GM10248 (cell line): ENCODE measurements at regions not wholly inside any gene's neighbourhood (a gene's known extent, or its start where the extent isn't known, plus 50 kb on each side); places are given as distances from the start of the nearest gene placed in this dataset.

Source experiments
- CTCF ChIA-PET: fragments of 300-600 bp; sonication (Branson Sonifier 250); formaldehyde crosslinking; extraction: SDS; loops from one replicate; lab custom pipeline; 2021; ENCODE audit warnings: antibody characterized with exemption; lab: Yijun Ruan, JAX
- POLR2A ChIA-PET: fragments of 350-650 bp; sonication (Branson Sonifier 250); formaldehyde crosslinking; extraction: SDS; loops from one replicate; lab custom pipeline; 2020; ENCODE audit warnings: antibody characterized with exemption; lab: Yijun Ruan, JAX
- DNase-seq: peaks from one replicate; pipeline ENCODE4 v3.0.0; 2012; ENCODE audit errors: extremely low spot score
- CTCF ChIP-seq: IDR thresholded peaks from 2 replicates; pipeline ENCODE4 v1.5.1; 2012; ENCODE audit warnings: mild to moderate bottlenecking, low read depth; ENCODE audit errors: extremely low read depth, missing control alignments, control extremely low read depth

DNA sequence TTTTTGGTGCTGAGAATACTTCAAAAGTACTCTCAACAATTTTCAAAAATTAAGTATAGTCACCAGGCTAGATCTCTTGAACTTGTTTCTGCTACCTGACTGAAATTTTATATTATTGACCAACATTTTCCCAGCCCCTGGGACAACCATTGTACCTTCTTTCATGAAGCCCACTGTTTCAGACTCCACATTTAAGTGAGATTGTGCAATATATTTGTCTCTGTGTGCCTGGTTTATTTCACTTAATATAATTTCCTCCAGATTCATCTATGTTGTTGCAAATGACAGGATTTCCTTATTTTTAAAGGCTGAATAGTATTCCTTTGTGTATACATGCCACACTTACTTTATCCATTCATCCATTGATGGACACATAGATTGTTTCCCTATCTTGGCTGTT lies 354.2 kb upstream of the VRK2 start:
- DNase-seq: no peak
- no peak for TF ChIP-seq CTCF
- CTCF ChIA-PET: no interaction called here
- POLR2A ChIA-PET: no interaction called here

DNA sequence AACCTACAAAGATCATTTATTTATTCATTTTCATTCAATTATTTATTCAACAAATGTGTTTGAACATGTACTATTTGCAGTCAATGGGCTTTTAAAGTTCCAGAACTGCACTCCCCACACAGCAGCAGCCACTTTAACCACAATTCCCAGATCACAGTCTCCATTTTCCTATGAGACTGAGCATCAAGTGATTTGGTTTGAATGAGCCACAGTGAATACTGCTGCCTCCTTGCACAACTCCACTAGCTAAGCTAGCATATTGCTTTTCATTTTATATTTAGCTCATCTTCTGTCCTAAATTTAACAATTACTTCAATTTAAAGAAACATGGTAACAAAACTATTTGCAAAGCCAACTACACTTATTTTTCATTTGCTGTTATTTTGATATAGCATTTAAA lies 353.4 kb upstream of the VRK2 start:
- DNase-seq: no peak
- CTCF ChIA-PET: interaction anchor here (1.0 to 1.3 kb wide), 3 partner anchors 10 to 20 kb away, joined by 3 read pairs; no protein-coding TSS in a partner anchor
- POLR2A ChIA-PET: no interaction called here
- TF ChIP-seq CTCF: no peak

- ChIA-PET POLR2A (no interaction called here), CTCF (interaction anchor here (1.0 to 1.3 kb wide), 3 partner anchors 10 to 19 kb away, joined by 3 read pairs; no protein-coding TSS in a partner anchor)
- no peak for TF ChIP-seq CTCF
- DNase-seq: no peak
These were observed 352.6 kb upstream of the VRK2 start for GRCh38 chr2:57693965-57694364.

DNA sequence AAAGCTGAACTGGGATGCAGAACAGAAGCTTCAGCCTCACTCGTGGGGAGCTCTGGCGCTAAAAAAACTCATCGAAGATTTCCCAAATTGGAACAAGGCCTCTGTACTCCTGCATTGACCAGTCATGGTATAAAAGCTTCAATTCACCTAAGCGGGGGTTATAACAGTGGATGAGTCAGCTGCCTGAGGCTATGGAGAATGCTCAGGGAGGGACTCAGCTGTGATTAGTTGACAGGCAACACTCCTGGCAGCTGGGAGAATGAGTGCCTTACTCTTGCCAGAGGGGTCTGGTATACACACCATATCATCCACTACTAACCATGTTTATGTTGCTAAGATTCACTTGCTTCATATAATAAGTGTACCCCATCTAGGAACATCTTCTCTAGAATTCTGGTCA lies 350.6 kb upstream of the VRK2 start:
- DNase-seq: no peak
- ChIA-PET POLR2A (no interaction called here), CTCF (interaction anchor here (1.5 kb wide), 1 partner anchor 10 kb away, joined by 5 read pairs; no protein-coding TSS in a partner anchor)
- no peak for TF ChIP-seq CTCF

DNA sequence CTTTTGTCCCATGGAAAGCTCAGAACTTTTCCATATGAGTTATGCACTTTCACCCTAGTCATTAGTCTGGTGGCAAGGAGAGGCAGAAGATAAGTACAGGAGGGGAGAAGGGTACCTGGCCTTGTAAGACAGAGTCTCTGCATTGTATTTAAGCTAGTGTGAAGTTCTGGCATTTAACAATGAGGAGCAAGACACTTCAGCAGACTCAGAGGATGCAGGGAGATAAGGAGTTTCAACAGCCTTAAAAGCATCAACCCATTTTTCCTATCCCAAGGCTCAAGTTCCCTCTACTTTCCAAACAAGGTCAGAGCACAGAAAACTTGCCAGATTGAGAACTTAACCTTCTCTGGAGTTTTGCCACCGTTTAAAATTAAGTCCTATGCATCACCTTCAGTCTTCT lies 348.2 kb upstream of the VRK2 start:
- no peak for TF ChIP-seq CTCF
- DNase-seq: no peak
- CTCF ChIA-PET: interaction anchor here (1.2 to 1.4 kb wide), 3 partner anchors 12 to 25 kb away, joined by 3 to 4 read pairs (median 3); no protein-coding TSS in a partner anchor
- POLR2A ChIA-PET: no interaction called here

DNA sequence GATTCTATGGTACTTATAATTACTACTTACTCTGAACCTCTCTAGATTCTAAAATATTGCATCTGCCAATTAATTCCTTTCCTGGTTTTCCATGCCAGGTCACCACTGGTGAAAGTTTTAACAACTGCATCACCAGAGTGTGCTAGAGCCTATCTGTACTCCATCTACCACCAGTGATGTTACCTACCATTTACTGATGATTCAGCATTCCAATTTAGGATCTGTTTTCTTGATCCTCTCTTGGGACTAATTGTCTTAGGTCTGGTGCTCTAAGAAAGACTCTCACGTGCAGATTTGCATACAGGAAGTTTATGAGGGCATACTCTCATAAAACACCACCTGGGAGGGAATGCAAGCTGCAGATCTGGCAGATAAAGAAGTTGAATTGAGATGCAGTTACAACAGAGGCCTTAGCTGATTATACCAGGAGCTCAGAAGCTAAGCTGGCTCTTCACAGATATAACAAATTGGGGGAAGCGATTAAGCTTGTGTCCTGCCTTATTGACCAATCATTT lies 347.6 kb upstream of the VRK2 start:
- POLR2A ChIA-PET: no interaction called here
- no peak for DNase-seq
- TF ChIP-seq CTCF: no peak
- CTCF ChIA-PET: interaction anchor here (1.2 to 1.4 kb wide), 3 partner anchors 13 to 25 kb away, joined by 3 to 4 read pairs (median 3); no protein-coding TSS in a partner anchor
